ENCODE measurements at regions not wholly inside any gene's neighbourhood (a gene's known extent, or its start where the extent isn't known, plus 50 kb on each side); places are given as distances from the start of the nearest gene placed in this dataset.

GRCh38 chr2:43023791-43024514 lies 202.5 kb downstream of the ZFP36L2 start:
- TF ChIP-seq CTCF (IDR thresholded peaks at IDR 0.05 in 4 of 5, conservative IDR thresholded peaks at IDR 0.05 in 1 of 5): no peak
- no peak for TF ChIP-seq POLR2A (IDR thresholded peaks at IDR 0.05)

All from gastrocnemius medialis (tissue), 4 donors.